ENCODE measurements at regions not wholly inside any gene's neighbourhood (a gene's known extent, or its start where the extent isn't known, plus 50 kb on each side); places are given as distances from the start of the nearest gene placed in this dataset.
A peak's percentile ranks its signal among the peaks of the same experiment; 100 is the strongest.
"Not testable (repeated sequence)": the region's sequence is repeated elsewhere in the genome, so short reads cannot be mapped to it uniquely, and the experiment has no call there.

DNA sequence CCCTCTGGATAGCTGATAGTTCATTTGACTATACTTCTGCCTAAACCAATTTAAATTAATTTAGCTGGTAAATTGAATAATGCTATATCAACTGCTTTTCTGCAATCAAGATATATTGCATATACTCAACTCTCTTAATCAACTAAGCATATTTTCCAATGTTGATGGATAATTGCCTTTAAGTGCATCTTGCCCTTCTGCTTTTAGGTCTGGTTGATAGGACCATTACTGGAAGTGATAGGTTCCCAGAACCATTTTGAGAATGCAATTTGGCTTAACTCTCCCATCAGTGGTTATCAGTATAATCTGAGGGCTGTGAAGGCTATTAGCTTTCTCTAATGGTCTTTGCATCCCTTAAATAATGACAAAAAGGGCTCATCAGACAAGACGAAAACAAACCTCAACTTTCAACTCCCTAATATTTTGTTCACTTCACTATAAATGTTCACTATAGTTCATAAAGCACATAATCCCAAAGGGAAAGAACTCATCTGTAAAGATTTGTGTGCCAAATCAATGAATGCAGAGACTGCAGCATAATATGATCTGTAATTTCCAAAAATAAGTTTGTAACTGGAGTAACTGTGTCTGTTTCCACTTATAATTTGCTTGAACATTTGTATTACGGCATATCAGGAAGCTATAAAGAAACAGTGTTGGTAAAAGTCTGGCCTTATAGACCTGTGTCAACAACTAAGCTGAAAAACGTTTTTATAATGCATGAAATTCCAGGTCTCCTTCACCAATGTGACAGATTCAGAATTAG lies 273.6 kb downstream of the FBXO8 start:
- no peak for DNase-seq (ENCODE audit: low read depth)

DNA sequence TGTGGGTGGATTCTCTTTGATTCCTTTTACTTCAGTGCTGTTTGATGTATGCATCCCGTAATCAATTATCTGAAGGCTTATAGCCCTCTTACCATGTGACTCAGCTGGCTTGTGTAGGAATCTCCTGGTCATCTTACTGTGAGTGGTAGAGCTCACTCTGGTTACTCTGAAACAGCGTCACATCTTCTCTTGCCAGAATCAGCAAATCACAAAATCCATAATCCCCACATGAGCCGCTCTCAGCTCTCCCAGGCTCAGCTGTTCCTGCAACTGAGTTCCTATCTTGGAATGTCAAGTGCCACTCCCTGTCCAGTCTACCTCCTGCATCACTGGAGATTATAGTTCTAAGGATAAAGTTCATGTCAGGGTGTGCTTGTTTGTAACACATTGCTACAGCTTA lies 278.0 kb downstream of the FBXO8 start:
- DNase-seq (ENCODE audit: low read depth), result no peak

DNA sequence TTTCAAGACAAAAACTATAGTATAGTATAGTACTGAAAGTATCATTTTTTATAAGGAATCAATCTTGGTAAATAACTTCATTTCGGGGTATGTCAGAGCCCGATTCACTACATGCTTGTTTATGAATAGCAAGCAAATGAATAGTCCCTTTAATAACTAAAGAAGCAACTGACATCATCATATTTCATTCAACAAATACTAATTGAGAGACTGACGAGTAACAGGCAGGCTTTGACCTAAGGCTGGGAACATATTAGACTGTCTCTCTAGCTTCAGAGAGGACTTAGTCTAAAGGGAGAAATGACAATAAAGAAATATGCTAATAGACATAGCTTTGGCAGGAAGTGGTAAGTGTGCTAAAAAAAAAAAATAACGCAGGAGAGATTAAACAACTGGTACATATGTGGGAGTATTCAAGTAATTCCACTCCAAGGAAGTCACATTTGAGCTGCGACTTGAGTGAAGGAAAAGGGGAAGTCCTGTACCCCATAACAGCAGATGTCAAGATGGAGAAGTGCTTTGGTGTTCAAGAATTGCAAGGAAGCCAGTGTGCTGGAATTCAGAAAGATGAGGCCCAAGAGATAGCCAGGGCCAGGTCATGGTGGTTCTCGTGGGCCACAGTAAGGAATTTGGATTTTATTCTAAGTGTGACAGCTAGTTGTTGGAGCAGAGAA lies 284.9 kb downstream of the FBXO8 start:
- no peak for DNase-seq (ENCODE audit: low read depth)

DNA sequence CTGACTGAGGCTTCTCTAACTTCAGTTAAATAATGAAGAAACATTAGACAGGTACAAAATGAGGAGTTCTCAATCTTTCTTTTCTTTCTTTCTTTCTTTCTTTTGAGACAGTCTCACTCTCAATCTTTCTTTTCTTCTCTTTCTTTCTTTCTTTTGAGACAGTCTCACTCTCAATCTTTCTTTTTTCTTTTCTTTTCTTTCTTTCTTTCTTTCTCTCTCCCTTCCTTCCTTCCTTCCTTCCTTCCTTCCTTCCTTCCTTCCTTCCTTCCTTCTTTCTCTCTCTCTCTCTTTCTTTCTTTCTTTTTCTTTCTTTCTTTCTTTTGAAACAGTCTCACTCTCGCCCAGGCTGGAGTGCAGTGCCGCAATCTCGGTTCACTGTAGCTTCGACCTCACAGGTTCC lies 287.7 kb downstream of the FBXO8 start:
- not testable (repeated sequence) for DNase-seq (ENCODE audit: low read depth)

DNA sequence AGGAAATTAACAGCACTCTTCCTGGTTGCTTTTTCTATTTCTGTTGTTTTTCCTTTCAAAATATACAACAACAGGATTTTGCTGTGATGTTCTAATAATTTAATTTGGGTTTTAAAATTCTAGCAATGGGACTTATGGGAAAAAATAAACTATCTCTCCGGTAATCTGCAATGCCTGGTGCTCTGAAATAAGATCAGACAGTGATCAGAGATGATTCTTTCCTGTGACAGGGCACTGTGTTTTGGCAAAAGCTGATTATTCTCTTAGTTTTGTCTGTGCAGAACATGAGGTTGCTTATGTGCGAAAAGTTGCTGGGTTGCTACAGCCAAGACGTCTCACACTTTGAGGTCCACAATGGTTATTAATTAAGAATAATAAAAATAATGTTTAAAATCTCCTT lies 291.7 kb downstream of the FBXO8 start:
- no peak for DNase-seq (ENCODE audit: low read depth)

DNA sequence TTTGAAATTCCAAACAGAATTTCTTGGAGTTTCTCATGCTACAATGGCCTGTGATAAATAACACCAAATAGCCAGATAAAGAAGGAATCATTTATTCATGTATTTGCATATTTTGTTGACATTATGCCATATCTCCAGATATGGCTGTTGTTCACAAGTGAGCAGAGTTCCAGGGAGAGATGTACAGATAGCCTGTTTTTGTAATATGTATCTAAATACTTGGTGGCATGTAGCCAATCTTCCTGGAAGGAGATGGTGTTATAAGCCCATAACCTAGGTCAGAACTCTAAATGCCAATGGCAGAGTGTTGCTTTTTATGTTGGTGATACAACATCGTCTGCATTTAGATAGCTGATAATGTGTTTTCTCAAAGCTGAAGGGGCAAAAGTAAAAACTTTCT lies 292.2 kb downstream of the FBXO8 start:
- DNase-seq (ENCODE audit: low read depth), result no peak

DNA sequence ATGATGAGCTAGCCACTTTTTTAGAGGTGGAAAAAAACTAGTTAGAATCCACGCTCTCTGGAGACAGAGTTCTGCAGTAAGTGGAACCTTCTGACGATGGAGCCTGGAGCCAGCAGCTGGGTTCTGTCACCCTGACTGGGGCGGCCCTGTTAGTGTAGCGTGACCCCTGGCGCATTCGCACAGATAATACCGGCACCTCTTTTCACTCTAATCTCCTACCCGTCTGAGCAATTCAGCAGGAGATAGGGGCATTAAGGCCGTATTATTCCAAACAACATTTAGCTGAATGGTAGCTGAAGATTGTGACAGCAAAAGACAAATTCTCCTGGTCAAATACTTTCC lies 292.6 kb downstream of the FBXO8 start:
- DNase-seq (ENCODE audit: low read depth), result no peak

DNA sequence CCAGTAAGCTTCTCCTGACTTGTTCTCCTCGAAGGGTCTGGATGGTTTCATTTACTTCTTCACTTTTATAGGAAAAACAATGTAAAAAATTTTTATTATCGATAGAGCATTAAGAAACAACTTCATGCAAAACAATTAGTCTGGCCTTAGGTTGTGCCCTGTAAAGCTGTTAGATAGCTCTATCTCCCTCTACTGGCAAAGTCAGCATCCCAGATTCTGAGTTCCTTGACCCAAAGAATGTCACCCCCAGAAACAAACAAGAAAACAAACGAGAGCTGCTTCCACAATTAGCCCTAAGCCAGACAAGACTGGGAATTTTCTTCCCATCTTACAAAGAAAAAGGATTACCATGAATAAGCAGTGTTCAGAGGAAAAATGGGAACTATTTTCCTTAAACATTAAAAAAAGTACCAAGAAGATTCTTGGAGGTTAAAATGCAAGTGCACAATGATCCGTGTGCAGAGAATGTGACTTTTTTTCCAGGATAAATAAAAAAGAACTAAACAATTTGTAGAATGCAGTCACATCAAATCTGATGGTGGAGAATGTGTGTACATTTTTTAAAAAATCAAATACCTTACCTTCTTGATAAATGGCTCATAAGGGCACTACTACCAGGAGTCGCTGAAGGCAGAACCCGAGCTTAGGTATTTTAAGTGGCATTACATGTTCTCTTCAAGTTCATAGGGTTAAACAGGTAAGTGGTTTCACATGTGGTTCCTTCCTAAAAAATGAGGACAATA lies 293.2 kb downstream of the FBXO8 start:
- no peak for DNase-seq (ENCODE audit: low read depth)

DNA sequence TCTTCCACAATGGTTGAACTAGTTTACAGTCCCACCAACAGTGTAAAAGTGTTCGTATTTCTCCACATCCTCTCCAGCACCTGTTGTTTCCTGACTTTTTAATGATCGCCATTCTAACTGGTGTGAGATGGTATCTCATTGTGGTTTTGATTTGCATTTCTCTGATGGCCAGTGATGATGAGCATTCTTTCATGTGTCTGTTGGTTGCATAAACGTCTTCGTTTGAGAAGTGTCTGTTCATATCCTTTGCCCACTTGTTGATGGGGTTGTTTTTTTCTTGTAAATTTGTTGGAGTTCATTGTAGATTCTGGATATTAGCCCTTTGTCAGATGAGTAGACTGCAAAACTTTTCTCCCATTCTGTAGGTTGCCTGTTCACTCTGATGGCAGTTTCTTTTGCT lies 319.9 kb downstream of the FBXO8 start:
- DNase-seq (ENCODE audit: low read depth), result not testable (repeated sequence)

DNA sequence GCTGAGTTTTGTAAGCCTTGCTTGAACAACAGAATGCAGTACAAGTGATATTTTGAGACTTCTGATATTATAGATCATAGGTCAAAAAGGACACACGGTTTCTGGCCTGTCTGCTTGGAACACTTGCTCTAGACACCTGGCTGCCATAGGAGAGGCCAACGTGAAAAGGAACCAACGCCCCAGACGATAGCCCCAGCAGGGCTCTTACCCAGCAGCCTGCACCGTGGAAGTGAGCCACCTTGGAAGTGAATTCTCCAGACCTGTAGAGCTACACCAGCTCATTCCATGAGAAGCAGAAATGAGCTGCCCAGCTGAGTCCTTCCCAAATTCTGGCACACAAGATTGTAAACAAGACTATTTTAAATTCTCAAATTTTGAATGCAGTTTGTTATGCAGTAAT lies 323.1 kb downstream of the FBXO8 start:
- no peak for DNase-seq (ENCODE audit: low read depth)

DNA sequence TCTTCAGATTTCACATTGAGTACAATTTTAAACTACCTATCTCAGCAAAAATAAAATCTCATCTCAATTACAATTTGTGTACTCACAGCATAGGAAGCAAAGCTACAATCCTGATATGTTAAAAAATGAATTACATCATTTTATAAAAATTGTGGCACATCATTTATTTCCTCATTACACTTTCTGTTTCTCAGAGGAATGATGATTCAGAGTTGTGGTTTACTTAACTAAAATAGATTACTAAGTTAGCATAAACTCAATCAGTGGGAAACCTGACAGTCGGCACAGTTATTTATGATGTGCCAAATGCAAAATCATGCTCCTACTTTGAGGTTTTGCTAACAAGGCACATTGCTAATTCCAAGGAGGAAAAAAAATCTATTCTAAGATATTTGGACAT lies 325.0 kb downstream of the FBXO8 start:
- no peak for DNase-seq (ENCODE audit: low read depth)

DNA sequence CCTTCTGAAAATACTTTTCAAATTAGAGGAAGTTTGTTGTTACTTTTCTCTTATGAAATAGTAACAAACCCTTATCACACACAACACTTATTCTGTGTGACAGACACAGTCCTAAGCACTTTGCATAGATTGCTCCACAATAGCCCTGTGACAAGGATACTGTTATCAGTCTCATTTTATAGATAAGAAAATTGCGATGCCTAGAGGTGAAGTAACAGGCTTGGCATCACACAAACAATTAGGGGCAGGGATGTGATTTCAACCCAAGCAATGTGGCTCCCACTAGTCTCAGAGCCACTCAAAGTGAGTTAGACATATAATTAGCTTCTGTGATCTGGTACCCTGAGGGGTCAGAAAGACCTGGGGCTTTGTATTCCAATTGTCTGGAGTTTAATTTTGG lies 339.9 kb downstream of the FBXO8 start:
- DNase-seq (ENCODE audit: low read depth), result no peak

DNA sequence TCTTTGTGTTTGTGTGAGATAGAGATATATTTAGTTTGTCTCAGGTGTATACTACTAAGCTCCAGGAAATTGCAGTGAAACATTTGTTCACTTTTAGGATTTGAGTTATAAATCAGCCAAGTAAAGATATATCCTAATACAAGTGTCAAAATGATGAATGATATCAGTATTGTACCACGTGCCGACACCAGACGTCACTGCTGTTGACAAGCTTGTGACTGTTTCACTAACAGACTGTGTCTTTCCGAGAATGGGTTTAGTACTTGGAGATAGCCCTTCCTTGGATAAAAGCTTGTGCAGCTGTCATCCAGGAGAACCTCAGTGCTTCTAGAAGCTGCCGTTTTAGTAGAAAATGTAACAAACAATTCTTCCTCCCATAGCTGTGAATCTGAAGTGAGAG lies 343.3 kb downstream of the FBXO8 start:
- no peak for DNase-seq (ENCODE audit: low read depth)

DNA sequence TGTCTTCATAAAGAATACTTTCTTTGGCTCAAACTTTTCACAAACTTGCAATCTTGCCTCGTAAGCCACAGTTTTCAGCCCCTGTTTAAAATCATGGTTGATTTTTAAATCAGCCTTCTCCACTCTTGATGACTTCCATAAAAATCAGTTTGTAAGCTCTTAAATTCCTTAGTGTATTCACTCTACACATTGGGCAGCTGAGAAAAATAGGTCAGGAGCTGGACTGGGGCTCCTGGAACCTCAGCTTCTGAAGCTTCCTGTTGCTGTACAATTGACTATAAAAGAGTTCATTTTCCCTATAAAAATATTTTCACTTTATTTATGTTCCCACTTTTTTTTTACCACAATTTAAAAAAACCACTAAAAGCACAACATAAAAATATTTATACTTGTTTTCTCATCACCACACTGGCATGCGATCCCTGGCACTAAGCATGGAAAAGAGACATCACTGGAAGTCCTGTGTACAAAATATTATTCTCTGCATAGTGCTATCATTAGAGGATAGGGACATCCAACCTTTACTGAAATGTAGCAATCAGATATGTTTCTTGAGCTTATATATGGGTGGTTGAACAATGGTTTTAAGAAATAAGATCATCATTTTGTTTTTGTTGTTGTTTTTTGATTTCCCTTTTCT lies 345.7 kb downstream of the FBXO8 start:
- DNase-seq (ENCODE audit: low read depth), result no peak

DNA sequence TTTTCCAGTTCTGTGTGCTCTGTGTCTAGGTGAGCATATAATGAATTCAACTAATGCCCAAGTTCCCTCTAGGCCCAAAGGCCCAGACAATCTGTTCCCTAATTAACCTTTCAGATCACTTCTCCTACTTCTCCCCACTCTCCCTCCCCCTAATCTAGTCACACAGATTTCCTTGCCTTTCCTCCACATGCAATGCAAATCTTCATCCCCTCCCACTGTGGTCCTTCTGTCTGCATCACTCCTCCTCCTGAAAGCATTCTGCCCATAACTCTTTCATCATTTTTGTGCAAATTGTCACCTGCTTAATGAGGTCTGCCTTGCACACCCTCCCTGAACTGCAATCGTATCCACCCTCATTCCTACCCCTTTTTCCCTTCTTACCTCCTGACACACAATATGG lies 346.6 kb downstream of the FBXO8 start:
- DNase-seq (ENCODE audit: low read depth), result no peak

DNA sequence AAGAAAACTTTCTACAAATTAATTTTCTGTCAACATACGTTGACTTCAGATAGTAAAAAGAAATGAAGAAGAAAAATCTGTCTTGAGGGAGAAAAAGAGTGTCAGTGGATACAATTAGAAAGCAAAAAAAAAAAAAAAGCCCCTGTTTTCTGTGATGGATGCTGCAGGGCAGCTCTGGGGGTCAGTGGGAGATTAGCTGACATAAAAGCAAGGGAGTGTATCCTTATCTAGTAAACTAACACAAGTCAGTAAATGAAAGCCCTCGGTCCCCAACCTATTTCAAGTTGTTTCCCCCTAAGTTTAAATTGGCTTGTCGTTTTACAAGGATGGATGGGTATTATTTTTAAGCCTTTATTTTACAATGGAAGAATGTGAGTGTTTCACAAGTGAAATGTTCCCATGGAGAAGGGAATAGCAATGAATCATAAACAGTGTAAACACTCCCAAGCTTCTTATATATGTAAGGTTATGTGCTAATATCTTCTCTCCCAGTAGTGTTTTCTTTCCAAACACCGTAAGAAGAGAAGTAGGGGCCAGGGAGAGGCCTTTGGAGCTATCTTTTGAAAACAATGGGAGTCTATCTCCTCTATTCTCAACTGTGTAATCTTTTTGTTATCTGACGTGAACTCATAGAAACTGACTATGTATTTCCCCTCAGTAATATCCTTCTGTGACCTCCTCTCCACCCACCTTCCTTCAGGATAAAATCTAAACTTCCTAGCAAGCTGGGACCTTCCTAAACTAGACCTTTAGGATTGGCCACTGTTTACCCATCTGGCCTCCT lies 347.7 kb downstream of the FBXO8 start:
- no peak for DNase-seq (ENCODE audit: low read depth)

DNA sequence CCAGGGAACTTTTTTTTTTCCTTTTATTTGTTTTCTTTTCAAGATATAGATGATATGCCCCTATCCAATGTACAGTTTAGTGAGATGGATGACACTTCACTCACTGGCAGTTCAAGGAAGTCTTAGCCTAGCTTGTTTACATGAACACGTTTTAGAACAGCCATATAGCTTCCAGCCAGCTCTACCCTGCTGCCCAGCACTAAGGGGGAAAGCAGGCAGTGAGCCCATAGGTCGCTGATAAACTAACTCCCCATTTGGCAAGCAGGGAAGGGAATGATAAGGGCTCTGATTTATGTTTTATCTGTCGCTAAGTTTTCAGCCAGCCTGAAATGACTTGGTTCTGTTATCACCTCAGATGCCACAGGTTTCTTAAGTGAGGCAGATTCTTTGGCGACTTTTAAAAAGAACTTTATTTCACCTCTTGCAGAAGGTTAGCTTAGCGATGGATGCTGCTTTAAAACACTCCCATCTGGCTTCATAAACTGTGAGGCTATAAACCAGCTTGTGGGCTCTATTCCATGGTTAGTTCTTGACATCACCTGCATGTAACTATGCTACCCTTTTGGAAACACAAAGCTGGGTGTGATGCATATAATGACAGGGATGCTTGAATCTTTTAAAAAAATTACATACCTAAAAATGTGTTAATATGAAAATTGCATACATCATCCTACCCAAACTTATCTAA lies 348.4 kb downstream of the FBXO8 start:
- DNase-seq (ENCODE audit: low read depth), result no peak

DNA sequence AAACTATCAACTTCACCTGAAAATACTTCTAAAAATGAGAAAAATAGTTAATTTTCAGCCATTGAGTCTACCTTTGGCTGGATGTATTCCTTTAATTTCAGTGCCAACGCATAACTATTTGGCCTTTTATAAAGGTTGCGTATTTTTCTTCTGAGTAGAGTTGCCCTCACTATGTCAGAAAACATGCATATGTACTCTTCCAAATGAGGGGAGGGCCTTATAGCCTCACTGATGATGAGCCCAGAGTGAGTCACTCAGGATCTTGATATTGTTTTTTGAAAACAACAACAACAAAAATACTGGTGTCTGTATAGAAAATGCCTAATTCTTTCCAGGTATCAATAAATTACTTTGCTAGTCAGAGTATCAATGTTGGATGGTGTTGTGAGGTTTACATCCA lies 349.3 kb downstream of the FBXO8 start:
- peak; percentile 12 for DNase-seq (ENCODE audit: low read depth)

DNA sequence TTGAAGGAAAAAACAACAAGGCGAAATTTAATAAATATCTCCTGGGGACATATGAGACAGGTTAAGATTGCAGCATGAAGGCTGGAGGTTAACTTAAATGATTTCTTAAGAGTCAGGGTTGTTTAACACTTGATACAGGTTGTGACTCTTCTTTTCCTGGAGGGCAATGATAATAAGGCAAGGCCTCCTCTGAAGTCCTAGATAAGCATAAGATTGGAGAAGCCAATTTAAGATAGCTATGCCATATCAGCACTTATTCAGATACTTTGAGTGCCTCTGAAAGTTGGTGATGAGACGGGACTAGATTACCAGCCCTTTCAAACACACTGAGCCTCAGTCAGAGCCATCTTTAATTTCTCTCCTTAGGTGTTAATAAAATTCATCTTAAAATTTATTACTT lies 350.8 kb downstream of the FBXO8 start:
- no peak for DNase-seq (ENCODE audit: low read depth)

DNA sequence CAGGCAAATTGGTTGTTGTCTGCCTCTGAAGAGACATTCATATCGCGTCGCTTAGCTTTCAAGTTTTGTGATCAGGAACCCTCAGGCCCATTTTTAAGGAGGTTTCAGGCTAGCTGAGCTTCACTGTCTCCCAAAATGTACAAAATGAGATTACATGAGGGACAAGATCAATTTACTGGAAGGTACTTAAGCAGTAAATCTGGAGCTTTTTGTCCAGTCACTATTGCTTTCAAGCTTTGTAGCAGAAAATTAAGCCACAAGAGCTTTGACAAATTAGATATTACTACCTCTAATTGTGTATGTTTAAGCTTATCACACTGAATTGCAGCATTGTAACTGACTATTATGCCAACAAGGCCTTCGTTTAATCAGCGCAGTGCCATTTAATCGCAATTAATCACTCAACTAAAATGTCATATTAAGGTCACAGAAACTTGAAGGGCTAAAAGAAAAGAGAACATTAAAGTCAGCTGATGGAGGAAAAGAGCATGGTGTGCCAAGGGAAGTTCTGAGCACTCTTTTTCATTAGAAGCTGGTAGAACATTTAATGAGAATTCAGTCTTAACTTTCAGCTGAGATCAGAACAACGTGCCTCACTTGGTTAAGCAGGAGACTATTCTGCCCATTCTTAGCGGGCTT lies 353.0 kb downstream of the FBXO8 start:
- DNase-seq (ENCODE audit: low read depth), result no peak

DNA sequence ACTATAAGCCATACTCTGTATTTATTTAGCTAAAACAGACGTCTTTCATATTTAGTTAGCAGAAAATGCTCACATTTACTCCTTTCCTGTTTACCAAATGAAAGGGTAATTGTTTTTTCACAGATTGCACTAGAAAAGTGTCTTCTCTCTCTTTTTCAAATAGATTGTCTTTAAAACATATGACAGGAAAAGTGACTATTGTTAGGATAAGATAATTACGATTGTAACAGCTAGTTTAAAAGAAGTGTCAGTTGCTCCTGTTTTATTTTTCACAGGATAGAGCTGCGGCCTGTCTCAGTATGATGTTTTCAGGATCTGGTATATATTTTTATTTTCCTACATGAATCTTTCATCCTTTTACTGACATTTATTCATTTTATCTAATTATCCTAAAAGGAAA lies 353.5 kb downstream of the FBXO8 start:
- no peak for DNase-seq (ENCODE audit: low read depth)

Data from HS-27A (cell line).